Keratinocyte (primary cell): ENCODE measurements at regions not wholly inside any gene's neighbourhood (a gene's known extent, or its start where the extent isn't known, plus 50 kb on each side); places are given as distances from the start of the nearest gene placed in this dataset.

Experiments used
- DNase-seq: peaks from one replicate; pipeline ENCODE4 v3.0.0-alpha.2; 2011; ENCODE audit warnings: low read depth, missing footprints, low spot score
- FAIRE-seq: peaks from 2 replicates; lab custom pipeline; 2011; peaks lifted over from hg19 to GRCh38; lab: Jason Lieb, UNC
- H2AFZ ChIP-seq: 2 replicates; pipeline ENCODE4 v1.6.0; 2012; ENCODE audit warnings: low read length, control low read depth, inconsistent platforms; ENCODE audit not compliant: control insufficient read depth
- H3K27ac ChIP-seq: 2 replicates; pipeline ENCODE4 v1.5.1; 2011; ENCODE audit warnings: low read length; ENCODE audit not compliant: control insufficient read depth, insufficient read depth
- H3K27me3 ChIP-seq: 3 replicates; pipeline ENCODE4 v1.6.0; 2011; ENCODE audit warnings: low read length; ENCODE audit not compliant: control insufficient read depth, insufficient read depth; ENCODE audit errors: extremely low read depth
- H3K36me3 ChIP-seq, 2 experiments: 2 replicates in 1 of 2; 3 replicates in 1 of 2; pipeline ENCODE4 v1.5.1; 2011; ENCODE audit warnings: low read length in 2 of 2, mild to moderate bottlenecking in 1 of 2; ENCODE audit not compliant: control insufficient read depth in 2 of 2, insufficient read depth in 2 of 2; ENCODE audit errors: extremely low read depth in 1 of 2
- H3K4me1 ChIP-seq: 3 replicates; pipeline ENCODE4 v1.5.1; 2011; ENCODE audit warnings: low read length; ENCODE audit not compliant: control insufficient read depth, insufficient read depth; ENCODE audit errors: extremely low read depth
- H3K4me2 ChIP-seq: 3 replicates; pipeline ENCODE4 v1.6.0; 2011; ENCODE audit warnings: low read depth, low read length; ENCODE audit not compliant: control insufficient read depth, insufficient read depth; ENCODE audit errors: extremely low read depth
- H3K4me3 ChIP-seq, 3 experiments: fragments of 200-600 bp in 1 of 3; sonication (generic) in 1 of 3; 2 replicates in 2 of 3; 3 replicates in 1 of 3; pipeline ENCODE4 v1.5.1; 2011 to 2016; ENCODE audit warnings: low read length in 3 of 3, mild to moderate bottlenecking in 3 of 3, control low read depth in 2 of 3, inconsistent platforms in 1 of 3, low read depth in 1 of 3, mixed read lengths in 1 of 3, mixed run types in 1 of 3, moderate library complexity in 1 of 3; ENCODE audit not compliant: control insufficient read depth in 2 of 3, insufficient read depth in 2 of 3; ENCODE audit errors: extremely low read depth in 1 of 3
- H3K79me2 ChIP-seq: 2 replicates; pipeline ENCODE4 v1.6.0; 2012; ENCODE audit warnings: low read length; ENCODE audit not compliant: control insufficient read depth, insufficient read depth
- H3K9ac ChIP-seq: 3 replicates; pipeline ENCODE4 v1.6.0; 2011; ENCODE audit warnings: low read length; ENCODE audit not compliant: control insufficient read depth, insufficient read depth; ENCODE audit errors: extremely low read depth
- H3K9me1 ChIP-seq: 3 replicates; pipeline ENCODE4 v1.6.0; 2011; ENCODE audit warnings: low read length; ENCODE audit not compliant: control insufficient read depth, insufficient read depth; ENCODE audit errors: extremely low read depth
- H3K9me3 ChIP-seq: 2 replicates; pipeline ENCODE4 v1.5.1; 2012; ENCODE audit warnings: low read depth, low read length; ENCODE audit not compliant: control insufficient read depth
- H4K20me1 ChIP-seq: 3 replicates; pipeline ENCODE4 v1.6.0; 2011; ENCODE audit warnings: low read length; ENCODE audit not compliant: control insufficient read depth, insufficient read depth; ENCODE audit errors: extremely low read depth
- CTCF ChIP-seq, 3 experiments: IDR thresholded peaks in 1 of 3; conservative IDR thresholded peaks in 1 of 3; optimal IDR thresholded peaks in 1 of 3; 2 replicates in 2 of 3; 3 replicates in 1 of 3; pipeline versions ENCODE3 to v1.5.1; 2011; ENCODE audit warnings: low read length in 3 of 3, mild to moderate bottlenecking in 3 of 3, moderate library complexity in 2 of 3, control low read depth in 1 of 3, inconsistent platforms in 1 of 3; ENCODE audit not compliant: insufficient read depth in 2 of 3; ENCODE audit errors: extremely low read depth in 1 of 3
- EZH2 ChIP-seq: IDR thresholded peaks from one replicate; pipeline ENCODE4 v1.6.1; 2012; ENCODE audit warnings: inconsistent platforms, mild to moderate bottlenecking, low read length, moderate library complexity
- dilution Hi-C: fragments of 300-500 bp; cut with MboI; formaldehyde crosslinking; loops from one replicate; pipeline ENCODE4 v1.7.0; 2020; ENCODE audit warnings: low sequenced_read_pairs; ENCODE audit not compliant: extremely low pct_ligation_motif_present

DNA sequence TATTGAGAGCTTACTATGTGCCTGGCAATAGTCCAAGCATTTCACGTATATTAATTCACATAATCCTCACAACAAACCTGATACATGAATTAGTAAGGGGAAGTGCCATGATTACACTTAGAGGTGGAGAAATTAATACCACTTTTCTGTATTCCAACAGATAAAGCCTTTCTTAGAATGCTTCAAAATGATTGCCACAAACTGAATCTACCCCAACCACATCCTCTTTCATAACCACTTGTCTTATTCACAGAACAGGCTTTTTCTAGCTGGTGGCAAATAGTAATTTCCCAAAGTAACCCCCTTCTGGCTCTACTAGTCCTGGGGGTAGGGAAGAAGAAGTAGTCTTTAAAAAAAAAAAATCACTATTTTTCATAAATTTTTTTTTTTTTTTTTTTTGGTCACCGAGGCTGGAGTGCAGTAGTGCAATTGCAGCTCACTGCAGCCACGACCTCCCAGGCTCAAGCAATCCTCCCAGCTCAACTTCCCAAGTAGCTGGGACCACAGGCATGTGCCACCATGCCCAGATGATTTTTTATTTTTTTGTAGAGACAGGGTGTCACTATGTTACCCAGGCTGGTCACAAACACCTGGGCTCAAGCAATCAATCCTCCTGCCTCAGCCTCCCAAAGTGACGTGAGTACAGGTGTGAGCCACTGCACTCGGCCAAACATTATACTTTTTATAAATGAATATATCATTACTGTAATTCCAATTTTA is 59.0 kb upstream of the ARID2 start:
- dilution Hi-C loops: no loop called here
- FAIRE-seq: no peak
- H3K4me3 ChIP-seq: no peak overlapping the region

GRCh38 chr12:45671254-45671653 is 58.3 kb upstream of the ARID2 start:
- dilution Hi-C loops: no loop called here
- Histone ChIP-seq H3K4me2 (no peak overlapping the region), H3K4me3 (no peak overlapping the region), H3K36me3 (no peaks in the 10 kb centered on the region), H3K27ac (no peak overlapping the region), H4K20me1 (no peaks in the 10 kb centered on the region), H2AFZ (no peak overlapping the region), H3K4me1 (peaks cover 22% of the 10 kb centered on the region), H3K27me3 (no peaks in the 10 kb centered on the region), H3K9me1 (no peaks in the 10 kb centered on the region), H3K9me3 (no peaks in the 10 kb centered on the region), H3K79me2 (no peaks in the 10 kb centered on the region), H3K9ac (no peak overlapping the region)
- no peak for FAIRE-seq
- no peak for TF ChIP-seq CTCF (optimal IDR thresholded peaks at IDR 0.05 in 1 of 3, IDR thresholded peaks at IDR 0.05 in 1 of 3, conservative IDR thresholded peaks at IDR 0.05 in 1 of 3; ENCODE audit: extremely low read depth in 1 of 3, insufficient read depth in 2 of 3, low read length in 3 of 3)
- no peak for DNase-seq

More for the DNA sequence above, 59.0 kb upstream of the ARID2 start:
- no peak for DNase-seq
- H3K27ac ChIP-seq: no peak overlapping the region
- no peak overlapping the region for H3K4me2 ChIP-seq
- H3K9me3 ChIP-seq: no peaks in the 10 kb centered on the region
- no peaks in the 10 kb centered on the region for H3K27me3 ChIP-seq
- H3K36me3 ChIP-seq: no peaks in the 10 kb centered on the region
- TF ChIP-seq CTCF (optimal IDR thresholded peaks at IDR 0.05 in 1 of 3, IDR thresholded peaks at IDR 0.05 in 1 of 3, conservative IDR thresholded peaks at IDR 0.05 in 1 of 3; ENCODE audit: extremely low read depth in 1 of 3, insufficient read depth in 2 of 3, low read length in 3 of 3): no peak
- TF ChIP-seq EZH2: no peak
- no peak overlapping the region for H3K9ac ChIP-seq
- H2AFZ ChIP-seq: no peak overlapping the region
- H3K79me2 ChIP-seq: no peaks in the 10 kb centered on the region
- peaks cover 22% of the 10 kb centered on the region for H3K4me1 ChIP-seq
- H3K9me1 ChIP-seq: no peaks in the 10 kb centered on the region
- no peaks in the 10 kb centered on the region for H4K20me1 ChIP-seq
